ENCODE measurements at regions not wholly inside any gene's neighbourhood (a gene's known extent, or its start where the extent isn't known, plus 50 kb on each side); places are given as distances from the start of the nearest gene placed in this dataset.

- DNase-seq, result no peak
These were observed 103.7 kb downstream of the CTTN start for GRCh38 chr11:70501933-70502540.

DNA sequence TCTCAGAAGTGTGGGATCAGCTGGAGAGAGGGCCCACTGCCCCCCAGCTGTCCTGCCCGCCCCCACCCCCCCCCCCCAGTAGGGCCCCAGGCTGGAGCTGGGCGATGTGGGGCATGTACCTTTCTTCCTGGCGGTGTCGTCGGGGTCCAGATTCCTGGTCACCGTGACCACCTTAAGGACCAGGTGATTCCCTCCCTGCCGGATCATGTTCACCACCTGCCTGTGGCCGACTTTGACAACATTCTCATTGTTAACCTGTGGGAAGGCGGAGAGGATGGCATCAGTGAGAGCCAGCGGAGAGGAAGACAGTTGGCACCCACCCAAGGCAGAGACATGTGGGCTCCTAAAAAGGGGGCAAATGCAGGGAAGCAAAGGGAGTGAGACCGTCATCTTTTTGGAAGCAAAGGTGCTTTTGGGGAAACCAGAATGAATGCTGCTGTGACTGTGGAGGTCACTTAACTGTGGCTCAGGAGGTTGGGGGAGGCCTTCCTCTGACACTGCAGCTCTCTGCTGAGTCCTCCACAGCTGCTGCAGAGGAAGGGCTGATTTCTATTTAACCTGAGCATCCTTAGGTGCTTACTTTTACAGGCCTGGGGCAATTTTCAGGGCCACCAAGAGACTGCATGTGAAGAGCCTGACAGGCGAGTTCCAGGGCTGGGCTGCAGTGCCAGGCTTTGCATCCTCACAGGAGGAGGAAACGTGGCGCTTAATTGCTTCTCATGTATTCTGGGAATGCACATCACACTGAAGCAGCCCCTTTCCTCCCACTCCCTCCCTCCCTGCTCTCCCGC is 104.5 kb downstream of the CTTN start:
- DNase-seq, result no peak

DNA sequence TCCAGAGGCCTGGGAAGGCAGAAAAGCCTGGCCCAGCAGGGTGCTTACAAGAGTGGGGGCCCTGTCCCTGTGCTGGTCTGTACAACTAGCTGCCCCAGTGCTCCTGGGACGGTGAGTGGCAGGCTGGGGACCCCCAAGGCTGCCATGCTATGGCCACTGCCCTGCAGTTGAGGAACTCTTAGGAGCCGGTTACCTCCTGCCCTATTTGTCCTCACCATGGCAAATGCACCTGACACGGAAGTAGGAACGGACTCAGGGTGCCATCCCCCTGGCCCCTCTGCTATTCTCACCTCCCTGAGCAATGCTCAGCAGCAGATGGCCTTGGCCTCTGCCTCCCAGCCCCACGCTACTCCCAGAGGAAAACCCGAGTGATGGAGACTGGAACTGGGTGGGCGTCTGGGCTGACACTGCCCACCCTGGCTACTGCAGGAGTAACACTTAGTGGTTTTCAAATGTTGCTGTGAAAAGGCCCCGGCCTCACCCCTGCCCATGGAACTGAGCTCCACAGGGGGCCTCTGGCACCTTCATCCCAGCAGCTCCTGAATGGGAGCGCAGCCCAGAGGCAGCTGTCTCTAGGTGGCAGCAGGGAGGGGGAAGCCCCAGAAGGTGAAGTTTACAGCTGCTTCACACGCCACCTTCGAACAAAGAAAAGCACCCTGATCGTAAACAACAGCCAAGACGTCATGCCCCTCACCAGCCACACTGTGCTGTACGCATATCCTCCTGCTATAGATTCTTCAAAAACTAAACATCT is 105.3 kb downstream of the CTTN start:
- DNase-seq, result no peak

- no peak for DNase-seq
These were observed 106.1 kb downstream of the CTTN start for GRCh38 chr11:70504246-70505020.

- DNase-seq, result no peak
These were observed 107.0 kb downstream of the CTTN start for GRCh38 chr11:70505331-70505731.

DNA sequence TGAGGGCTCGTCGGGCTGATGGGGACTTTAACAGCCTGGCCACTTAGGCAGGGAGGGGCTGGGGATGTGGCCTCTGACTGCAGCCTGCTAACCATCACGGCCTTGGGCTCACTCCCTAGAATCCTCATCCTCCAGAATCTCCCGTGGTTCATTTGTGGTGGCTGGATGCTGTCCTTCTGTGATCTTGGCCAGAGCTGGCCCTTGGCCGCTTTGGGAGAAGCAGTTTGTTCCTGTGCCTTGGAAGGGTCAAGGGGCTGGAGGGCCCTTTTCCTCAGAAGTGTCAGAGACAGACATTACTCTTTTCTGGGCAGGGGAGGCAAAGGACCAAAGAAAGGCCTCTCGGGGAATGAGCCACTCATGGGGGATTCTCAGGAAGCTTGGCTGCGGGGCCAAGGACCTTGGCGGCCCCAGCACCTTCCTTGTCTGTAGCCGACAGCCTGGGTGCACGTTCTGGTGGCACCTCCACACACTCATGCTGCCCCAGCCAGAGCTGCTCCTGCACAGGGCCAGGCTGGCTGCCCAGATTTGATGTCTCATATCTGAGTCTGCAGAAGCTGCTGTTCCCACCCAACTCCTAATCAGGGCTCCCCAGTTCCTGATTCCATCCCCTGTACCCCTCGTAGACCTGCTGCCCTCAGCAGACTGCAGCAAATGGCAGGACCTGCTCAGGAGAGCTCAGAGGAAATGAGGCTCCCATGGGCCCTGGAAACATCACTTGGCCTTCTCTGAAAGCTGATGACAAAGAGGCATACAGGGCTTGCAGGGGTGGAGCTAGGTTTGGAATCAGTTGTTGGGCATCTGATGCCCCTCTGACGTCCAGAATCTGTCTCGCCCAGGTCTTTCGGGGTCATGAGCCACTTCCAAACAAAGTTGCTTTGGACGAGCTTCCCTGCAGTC is 107.7 kb downstream of the CTTN start:
- DNase-seq, result no peak

DNA sequence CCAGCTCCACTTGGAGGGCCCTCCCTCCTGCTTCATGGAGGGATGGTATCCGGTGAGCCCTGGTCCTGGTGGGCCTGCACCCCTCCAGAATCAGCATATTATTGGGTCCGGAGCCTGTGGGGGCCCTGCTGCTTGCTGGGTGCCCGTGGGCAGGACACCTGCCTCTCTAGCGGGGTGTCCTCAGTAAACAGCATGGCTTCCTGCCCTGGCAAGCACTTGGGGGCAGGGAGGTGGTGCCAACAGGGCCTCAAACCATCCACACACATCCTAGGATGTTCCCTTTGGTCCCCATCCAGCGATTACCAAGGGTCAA is 108.3 kb downstream of the CTTN start:
- DNase-seq, result no peak

GRCh38 chr11:70506986-70507385 is 108.7 kb downstream of the CTTN start:
- no peak for DNase-seq

DNA sequence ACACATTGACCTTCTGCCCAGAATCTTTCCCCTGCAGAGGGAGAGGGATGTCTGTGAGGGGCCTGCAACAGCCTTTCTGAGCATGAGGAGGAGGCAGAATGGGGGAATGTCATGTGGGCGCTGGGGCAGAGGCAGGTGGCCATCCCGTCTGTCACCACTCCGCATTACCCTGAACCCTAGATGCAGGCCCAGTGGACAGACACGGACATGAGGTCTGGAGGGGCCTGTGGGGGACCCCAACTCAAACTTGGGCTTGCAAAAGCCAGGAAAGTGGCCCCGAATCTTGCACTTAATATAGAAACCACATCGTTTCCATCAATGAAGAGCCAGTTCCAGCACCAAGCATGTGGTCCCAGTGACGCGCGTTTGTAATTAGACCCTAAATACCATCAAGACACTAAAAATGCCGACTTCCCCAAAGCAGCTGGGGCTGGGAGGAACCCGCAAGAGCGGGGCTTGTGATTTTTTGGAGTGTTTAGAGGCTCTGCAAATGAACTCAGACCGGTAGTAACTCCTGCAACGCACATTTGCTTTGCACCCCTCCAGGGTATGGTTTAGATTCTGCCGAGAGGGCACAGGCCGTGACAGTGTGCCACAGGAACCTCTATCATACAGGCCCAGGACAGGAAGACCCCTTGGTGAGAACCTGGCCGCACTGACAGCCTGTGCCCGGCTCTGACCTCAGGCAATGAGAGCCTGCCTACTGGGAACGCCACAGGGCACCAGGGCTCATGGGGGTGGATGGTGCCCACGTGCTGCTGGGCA is 109.3 kb downstream of the CTTN start:
- DNase-seq, result no peak

- DNase-seq, result no peak
These were observed 109.8 kb downstream of the CTTN start for GRCh38 chr11:70508231-70508480.

- no peak for DNase-seq
These were observed 111.1 kb downstream of the CTTN start for GRCh38 chr11:70509476-70509875.

- DNase-seq, result no peak
These were observed 111.8 kb downstream of the CTTN start for GRCh38 chr11:70510106-70510505.

DNA sequence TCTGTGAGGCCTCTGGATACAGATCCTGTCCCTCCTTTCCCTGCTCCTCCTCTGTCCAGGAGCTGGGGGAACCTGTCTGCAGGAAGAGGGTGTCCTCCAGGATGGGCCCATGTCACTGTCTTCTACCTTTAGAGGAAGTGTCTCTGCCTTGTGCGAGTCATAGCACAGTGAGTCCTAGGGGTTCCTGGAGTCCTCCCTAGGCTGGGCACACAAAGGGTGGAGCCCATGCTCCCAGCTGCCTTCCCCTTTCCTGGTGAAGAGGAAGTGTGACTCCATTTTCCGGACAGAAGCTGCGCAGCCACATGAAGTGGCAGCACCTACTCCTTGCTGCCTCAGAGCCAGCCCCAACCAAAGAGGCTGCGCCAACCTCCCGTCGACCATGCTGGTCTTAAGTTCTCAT is 112.2 kb downstream of the CTTN start:
- DNase-seq, result no peak

DNA sequence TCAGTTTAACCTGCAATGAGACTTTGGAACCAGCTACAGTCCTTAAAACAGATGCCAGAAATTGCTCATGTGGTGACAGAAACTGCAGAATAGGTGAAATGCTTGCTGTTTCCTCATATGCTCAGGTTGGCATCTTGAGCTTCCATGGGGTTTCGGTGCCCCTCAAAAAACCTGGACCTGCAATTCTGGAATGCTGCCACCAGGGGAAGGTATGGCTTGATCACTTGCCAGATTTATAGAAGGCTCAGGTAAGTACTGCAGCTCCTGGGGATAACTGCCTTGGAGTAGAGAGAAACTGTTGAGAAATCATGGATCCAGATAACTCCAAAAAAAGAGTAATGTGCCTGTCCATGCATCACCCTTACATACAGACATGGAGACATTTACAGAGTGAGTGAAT is 113.0 kb downstream of the CTTN start:
- no peak for DNase-seq

DNA sequence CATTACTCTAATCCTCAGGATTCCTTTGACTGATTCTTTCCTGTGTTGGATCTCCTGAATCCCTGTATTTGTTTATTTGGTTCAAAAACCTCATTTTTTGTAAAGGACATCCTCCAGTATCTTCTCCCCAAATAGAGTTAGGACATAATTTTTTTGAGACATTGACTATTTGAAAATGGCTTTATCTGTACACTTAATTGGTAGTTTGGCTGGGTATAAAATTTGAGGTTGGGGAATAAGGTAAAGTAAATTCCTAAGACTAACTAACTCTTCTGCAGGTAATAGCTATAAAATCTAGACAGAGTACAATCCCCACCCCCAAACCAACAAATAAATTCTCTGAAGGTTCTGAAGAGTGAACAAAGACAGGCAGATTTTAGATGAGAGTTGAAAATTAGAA is 114.4 kb downstream of the CTTN start:
- no peak for DNase-seq

GRCh38 chr11:70517203-70517602 is 118.9 kb downstream of the CTTN start:
- no peak for DNase-seq

DNA sequence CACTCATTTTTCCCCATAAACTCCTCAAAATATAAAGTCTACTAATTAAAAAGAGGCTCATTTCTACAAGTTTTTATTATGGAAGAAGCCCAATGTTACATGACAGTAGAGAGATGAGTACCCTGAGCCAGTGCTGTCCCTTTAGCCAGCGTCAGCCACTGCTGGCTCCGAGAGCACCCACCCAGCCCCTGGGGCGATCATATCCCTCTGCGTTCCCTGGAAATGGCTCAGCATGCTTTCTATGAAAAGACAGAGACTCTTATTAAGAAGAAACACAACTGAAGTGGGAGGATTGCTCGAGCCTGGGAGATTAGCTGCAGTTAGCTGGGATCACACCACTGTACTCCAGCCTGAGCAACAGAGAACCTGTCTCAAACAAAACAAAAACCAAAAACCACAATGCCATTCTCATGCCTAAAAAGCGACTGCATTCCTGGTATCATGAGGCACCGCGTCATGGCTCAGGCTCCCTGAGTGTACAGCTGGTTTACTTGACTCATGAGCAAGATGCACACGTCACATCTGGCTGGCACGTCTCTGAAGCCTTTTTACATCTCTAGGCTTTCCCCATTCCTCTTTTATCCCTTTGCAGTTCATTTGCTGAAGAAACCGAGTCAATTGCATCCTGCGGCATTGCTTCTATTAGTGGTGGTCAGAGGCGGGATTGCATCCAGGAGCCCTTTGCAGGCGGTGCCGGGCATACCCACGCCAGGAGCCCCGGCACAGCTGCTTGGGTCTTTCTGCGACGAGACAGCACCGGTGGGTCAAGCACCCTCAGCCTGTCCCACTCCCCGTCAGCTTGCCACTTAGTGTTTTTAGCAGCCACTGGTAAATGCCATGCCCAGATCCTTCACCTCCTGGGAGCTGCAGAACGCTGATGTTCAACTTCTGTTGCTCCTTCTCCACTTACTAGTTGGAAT is 119.9 kb downstream of the CTTN start:
- DNase-seq, result no peak

DNA sequence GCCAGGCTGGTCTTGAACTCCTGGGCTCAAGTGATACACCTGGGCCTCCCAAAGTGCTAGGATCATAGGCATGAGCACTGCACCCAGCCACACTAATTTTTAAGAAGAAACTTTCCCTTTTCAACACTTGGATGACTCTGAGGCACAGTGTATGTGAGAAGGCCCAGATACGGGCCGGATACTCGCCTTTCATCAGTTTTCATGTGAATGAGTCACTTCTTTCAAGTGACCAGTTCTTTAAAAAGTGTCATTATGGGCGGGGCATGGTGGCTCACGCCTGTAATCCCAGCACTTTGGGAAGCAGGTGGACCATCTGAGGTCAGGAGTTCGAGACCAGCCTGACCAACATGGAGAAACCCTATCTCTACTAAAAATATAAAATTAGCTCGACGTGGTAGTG is 120.8 kb downstream of the CTTN start:
- no peak for DNase-seq

- no peak for DNase-seq
These were observed 123.4 kb downstream of the CTTN start for GRCh38 chr11:70521475-70522308.

GRCh38 chr11:70522309-70522592 is 123.9 kb downstream of the CTTN start:
- DNase-seq, result no peak

Measured in NCI-H446 treated with DMSO at 0.1 percent for 48 hours (cell line).